NCI-H1436 (cell line): ENCODE measurements at regions not wholly inside any gene's neighbourhood (a gene's known extent, or its start where the extent isn't known, plus 50 kb on each side); places are given as distances from the start of the nearest gene placed in this dataset.
"Not testable (repeated sequence)": the region's sequence is repeated elsewhere in the genome, so short reads cannot be mapped to it uniquely, and the experiment has no call there.

Source experiments
- DNase-seq: peaks from one replicate; lab custom pipeline; 2025; lab: John Stamatoyannopoulos, UW

DNA sequence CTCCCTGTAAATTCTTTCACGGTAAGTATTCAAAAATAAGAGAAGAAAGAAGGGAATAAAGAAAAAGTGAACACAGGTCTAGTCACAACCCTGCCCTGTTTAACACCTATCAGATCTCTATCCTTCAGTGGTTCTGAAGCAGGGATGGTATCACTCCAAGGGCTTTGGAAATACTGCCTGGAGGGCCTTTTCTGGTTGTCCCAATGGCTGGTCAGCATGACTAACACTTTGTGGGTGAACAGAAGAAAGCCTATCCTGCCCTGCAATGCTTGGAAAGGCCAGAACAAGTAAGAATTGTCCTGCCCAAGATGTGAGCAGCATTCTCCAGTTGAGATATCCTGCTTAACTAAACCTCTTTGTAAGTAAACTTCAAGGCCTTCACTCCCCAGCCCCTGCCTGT is 124.9 kb downstream of the TMEM167A start:
- DNase-seq, result no peak

GRCh38 chr5:82944267-82944666 is 132.9 kb downstream of the TMEM167A start:
- DNase-seq, result not testable (repeated sequence)

DNA sequence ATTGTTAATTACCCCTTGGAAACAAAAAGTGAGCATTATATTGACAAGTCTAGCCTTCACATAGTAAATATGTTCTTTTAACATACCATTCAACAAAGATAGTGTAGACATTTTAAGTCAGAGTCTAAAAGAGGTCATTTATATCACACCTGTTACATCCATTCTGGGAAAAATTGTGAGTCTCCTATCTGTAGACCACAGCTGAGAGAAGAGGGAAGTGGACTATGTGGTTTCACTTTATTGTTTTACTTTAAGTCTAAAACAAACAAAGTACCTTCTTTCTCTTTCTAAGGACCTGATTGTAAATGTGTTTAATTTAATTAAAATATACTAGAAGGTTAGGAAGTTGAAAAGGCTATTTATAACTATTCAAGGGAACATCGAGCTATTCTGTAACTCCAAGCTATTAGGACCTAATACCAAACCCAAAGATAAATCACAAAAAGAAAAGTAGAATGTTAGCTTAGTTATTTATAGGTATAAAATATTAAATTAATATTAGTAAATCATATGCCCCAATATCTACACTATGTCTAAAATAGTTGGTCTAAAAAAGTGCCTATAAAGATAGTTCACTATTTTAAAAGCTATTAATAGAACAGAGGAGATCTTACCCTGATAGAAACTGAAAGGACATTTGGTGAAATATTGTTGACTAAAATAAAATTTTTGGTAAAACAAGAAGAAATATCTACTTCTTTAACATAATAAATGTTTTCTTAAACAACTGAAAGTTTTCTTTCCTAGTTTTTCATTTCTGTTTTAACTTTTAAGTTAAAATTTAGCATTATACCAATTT is 134.9 kb downstream of the TMEM167A start:
- no peak for DNase-seq

DNA sequence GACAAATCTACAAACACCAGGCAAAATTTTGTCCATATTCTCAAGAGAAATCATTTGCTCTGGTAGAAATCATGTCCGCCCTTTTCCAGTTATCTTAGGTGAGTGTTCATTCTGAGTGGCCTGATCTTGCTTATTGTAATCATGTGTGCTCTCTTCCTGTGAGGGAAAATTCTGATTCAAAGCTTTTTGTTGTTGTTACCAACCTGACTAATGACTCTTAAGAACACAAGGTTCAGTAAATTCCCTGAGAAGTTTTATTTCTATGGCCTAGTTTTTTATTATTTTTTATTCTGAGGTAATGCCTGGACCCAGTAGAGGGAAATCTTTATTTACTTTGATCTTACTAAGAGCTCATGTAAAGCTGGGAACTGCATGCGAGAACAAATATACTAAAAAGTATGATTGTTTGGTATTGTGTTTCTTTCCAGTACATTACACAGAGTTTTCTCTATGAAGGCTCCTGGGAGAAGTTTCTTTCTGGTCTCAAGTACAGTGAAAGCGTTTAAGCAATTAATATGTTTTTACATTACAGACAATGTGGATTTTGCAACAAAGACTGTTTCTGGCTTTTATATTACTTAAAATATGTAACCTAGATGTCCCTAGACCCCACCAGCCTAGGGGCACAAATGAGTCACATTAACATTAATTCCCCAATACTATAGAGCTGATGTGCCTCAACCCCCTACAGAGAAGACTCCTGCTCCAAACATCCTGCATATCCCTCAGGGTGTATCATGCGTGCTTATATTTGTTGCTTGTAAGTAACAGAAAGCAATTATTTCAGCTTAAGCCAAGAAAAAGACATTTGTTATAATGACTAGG is 138.1 kb downstream of the TMEM167A start:
- DNase-seq, result no peak

GRCh38 chr5:82932473-82933220 is 144.5 kb downstream of the TMEM167A start:
- not testable (repeated sequence) for DNase-seq

DNA sequence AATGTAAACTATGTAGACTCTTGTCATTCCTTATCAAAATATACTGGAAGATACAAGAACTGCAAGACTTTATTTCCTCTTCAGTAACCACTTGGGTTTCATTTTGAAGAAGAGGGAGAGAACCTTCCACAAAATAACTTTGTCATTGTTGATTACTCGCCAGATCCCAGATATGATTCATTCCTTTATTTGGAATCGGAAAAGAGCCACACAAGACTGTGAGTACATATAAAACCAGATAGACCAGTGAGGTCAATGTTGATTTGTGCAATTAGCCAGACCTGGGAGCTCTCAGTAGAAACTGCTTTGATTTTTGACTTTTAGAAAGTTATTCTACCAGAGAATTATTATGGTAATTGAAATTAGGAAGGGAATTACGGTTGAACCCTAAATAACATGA is 146.1 kb downstream of the TMEM167A start:
- no peak for DNase-seq

GRCh38 chr5:82925061-82925411 is 152.2 kb downstream of the TMEM167A start:
- no peak for DNase-seq

- no peak for DNase-seq
These were observed 152.8 kb downstream of the TMEM167A start for GRCh38 chr5:82924226-82925060.

DNA sequence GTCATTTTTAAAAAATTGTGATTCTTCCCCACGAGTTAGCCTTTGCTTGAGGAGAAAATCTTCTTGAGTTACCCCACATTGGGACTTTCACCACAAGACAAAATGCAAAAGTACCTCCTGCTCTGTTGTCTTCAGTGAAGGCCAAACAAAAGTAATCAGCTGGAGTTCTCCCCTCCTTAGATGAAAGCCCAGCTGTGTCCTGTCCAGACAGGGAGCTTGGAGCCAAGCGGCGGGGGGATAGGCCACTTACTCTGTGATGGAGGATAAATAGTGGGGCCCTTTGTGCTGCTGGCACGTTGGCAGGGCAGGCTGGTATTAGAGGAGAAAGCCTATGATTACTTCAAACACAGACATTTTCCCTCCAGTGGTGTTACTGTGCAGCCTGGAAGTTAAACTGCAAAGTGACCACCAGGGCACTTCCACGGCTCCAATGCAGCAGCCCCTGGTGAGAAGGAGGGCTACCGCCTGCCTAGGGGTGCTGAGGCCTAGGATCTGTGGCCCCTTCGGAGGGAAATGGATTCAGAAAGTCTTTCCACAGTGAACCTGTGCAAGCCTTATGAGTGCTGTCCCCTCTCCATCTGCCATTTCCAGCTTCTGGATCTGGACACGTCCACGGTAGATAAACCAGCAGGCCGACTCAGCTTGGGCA is 155.0 kb downstream of the TMEM167A start:
- DNase-seq, result no peak

DNA sequence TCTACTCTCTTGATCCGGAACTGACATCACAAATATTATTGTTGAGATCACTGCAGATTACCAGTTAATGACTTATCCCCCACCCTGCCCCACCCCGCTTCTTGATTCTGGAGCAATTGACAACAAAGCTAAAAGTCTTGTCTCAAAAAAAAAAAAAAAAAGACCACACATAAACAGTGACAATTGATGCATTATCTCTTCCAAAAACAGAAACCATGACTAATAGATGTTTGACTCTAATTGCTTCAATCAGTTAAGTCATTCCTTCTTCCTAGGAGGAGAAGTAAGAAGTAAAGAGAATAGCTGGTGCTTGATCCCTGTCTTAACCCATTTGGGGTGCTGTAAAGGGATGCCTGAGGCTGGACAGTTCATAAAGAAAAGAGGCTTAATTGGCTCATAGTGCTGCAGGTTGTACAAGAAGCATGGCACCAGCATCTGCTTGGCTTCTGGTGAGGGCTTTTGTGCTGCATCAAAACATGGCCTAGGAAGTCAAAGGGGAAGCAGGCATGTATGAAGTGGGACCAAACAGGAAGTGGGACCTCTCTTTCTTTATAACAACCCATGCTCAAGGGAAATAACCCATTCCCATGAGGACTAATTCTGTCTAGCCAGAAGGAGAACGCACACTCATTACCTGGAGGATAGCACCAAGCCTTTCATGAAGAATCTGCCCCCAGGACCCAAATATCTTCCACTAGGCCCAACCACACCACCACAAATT is 158.7 kb downstream of the TMEM167A start:
- DNase-seq, result no peak

GRCh38 chr5:82917584-82917983 is 159.6 kb downstream of the TMEM167A start:
- no peak for DNase-seq

DNA sequence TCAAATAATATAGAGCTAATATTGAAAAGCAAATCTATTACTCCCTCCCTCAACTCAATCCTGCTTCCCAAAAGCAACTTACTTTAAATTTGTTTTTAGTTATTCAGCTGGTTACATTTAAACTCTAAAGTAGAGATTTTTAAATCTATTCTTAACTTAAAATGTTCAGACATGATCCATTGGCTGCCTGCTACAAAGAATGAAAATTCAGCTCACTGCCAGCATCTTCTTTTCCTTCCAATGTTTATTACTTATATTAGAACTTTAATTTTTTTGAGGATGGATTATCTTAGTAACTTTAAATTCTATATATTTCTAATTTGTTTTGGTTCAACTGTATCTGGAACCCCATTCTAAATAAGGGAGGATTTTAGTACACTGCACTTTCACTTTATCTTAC is 163.2 kb downstream of the TMEM167A start:
- DNase-seq, result no peak

GRCh38 chr5:82912462-82912861 is 164.7 kb downstream of the TMEM167A start:
- no peak for DNase-seq

GRCh38 chr5:82911910-82912309 is 165.3 kb downstream of the TMEM167A start:
- DNase-seq, result no peak

DNA sequence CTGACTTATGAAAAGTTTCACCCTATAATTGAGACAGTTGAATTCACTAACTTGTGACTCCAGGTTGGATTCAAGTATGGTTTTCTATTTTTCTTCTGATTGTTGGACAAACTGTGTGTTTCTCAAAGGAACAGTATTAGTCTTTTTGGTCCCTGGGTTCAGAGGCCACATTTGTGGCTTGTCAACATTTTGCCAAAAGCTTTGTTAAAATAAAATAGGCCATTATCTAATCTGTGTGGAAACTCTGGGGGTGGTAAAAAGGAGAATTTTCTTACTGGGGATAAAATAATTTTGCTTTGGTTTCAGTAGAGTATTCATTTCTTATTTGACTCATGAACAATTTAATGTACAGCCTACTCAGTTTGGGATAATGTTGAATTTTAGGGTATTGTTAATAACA is 166.3 kb downstream of the TMEM167A start:
- no peak for DNase-seq

GRCh38 chr5:82910491-82910890 is 166.7 kb downstream of the TMEM167A start:
- no peak for DNase-seq

DNA sequence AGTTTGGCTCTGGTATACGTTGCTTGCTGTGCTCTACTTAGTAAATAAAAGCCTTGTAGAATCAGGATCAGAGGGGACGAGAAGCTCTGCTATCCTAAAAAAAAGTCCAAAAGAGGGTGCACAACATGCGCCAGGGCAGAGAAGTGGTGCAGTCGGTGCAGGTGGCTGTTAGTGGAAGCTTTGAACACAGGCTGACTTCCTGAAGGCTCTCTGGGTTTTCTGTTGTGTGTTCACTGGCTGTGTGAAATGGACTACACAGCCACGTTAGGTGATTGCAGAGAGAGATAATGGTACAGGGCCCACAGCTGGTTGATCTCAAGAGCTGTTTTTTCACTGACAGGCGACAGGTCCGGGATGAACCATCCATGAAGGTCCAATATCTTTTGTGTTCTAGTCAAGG is 167.4 kb downstream of the TMEM167A start:
- no peak for DNase-seq

DNA sequence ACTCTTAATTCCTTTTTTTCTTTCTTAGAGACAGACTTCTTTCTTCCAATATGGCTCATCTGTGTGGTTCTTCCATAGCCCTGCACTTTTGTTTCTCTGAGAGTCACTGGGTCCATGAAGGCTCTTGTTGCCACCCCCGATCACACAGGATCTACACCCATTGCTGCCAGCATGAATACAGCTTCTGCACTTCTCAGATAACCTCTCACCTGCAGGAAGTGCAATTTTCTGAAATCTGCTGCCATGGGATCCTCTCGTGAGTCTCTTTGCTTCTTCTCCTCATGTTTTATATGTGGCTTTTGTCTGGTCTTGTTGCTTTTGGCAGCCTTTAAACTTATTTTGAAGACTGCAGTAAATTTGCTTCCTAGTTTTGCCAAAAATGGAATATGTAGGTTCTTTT is 171.2 kb downstream of the TMEM167A start:
- DNase-seq, result peak; percentile 49

DNA sequence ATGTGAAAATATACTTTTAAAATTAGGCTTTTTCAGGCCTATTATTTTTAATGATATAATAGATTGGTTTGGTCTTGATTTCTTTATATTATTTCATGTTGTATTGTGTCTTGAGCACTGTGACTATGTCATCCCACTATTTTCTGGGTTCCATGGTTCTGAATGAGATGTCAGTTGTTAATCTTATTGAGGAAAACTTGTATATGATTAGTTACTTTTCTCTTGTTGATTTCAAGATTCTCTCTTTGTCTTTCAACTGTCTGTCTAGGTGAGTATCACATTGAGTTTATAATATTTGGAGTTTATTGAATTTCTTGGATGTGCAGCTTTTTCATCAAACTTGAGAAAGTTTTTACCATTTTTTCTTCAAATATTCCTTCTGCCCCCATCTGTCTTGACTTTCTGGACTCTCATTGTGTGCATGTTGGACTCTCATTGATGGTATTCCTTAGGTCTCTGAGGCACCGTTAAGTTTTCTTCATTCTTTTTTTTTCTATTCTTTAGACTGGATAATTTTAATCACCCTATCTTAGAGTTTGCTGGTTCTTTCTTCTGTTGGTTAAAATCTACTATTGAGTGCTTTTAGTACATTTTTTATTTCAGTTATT is 175.8 kb downstream of the TMEM167A start:
- DNase-seq, result no peak

DNA sequence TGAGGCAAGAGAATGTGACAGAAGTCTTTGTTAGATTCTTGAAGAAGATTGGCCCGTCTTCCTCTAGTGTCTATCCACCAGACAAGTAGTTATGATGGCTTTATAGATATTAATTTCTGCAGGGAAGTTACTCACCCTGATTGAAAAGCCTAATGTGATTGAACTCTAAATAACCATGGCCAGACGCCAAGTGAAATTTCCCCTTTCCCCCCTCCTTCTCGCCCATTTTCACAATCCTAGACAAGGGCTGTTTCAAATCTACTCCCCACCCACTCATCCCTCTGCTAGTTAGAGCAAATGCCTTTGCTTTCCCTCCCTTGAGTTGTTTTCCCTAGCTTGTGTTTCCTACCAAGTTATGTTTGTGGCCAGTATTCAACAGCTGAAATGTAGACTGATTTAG is 182.5 kb downstream of the TMEM167A start:
- no peak for DNase-seq
